Stimulated activated CD8-positive, alpha-beta memory T cell treated with anti-CD3 and anti-CD28 coated beads, Interleukin-12 subunit alpha, Interleukin-12 subunit beta, amount 100 ng/mL, for 1 hour (primary cell): ENCODE measurements at regions not wholly inside any gene's neighbourhood (a gene's known extent, or its start where the extent isn't known, plus 50 kb on each side); places are given as distances from the start of the nearest gene placed in this dataset.

Source experiments
- DNase-seq: peaks from one replicate; pipeline ENCODE4 v3.0.0-alpha.2; 2020; ENCODE audit warnings: low read depth

DNA sequence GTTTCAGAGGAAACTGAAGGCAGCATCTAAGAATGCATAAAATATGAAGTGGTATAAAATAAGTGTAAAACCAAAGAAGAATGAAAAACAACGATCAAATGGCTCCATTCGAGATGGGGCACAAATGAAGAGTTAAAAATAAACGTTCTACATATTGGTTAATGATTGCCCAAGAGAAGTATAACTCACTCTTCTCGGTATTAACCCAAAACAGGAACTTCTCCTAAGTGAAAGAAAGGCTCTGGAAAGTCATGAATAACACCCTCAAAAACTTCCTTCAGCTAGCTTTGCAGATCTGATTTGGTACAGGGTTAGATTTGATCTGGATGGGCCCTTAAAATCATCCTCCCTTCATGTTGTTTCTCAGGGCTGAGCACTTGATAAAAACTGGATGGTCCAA is 94.3 kb upstream of the ADO start:
- DNase-seq, result no peak

DNA sequence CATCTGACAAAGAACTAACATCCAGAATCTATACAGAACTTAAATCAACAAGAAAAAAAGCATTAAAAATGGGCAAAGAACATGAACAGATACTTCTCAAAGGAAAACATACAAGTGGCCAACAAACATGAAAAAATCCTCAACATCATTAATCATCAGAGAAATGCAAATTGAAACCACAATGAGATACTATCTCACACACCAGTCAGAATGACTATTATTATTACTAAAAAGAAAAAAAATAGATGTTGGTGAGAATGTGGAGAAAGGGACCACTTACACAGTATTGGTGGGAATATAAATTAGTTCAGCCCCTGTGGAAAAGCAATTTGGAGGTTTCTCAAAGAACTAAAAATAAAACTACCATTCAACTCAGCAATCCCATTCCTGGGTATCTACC is 89.1 kb upstream of the ADO start:
- no peak for DNase-seq

DNA sequence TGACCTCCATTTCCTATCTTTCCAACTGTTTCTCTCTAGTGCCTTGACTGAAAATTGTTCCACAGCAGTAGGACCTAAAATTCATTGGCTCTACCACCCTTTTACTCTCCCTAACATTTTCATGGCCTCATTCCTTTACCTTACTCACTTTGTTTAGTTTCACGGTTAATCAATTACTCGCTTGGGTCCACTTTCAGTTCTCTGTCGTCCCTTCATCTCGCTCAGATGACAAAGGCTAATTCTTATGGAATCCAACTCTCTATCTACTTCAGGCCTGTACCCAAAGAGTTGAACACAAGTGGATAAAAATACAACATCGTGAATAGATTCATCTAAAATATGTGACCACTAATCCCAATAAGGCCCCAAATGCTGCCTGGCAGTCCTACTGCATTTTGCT is 85.9 kb upstream of the ADO start:
- DNase-seq, result no peak

DNA sequence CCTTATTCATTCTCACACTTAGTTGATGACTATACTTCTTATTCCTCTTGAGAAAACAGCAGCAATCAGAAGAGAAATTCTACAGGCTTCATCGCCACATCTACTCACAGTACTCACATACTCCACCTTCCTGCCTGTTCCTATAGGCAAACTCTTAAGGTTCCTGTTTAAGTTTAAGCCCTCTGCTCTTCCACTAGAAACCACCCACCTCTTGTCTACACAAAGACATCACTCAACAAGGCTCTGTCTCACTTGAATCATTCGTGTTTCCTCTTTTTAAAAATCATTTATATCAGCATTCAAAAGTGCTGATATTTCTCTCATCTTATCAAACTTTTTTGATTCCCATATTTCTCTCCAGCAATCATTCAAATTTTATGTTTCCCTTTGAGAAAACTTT is 85.5 kb upstream of the ADO start:
- no peak for DNase-seq

DNA sequence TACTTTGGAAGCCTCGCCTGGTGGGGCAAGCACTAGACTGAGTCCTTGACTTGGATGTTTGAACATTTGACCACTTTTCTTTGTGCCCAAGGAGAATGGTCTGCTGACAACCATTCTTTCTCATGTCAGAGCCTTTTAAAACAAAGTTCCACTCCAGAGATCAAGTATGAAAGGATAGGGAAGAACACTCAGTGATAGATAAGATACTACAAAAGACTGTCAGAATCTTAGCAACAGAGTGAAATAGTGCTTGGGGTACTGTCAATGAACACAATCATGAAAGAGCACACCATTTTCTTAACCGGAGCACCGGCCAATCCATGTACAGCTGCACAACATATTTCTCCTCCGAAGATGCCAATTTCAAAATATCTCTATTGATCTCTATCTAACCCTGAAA is 82.8 kb upstream of the ADO start:
- DNase-seq, result no peak

DNA sequence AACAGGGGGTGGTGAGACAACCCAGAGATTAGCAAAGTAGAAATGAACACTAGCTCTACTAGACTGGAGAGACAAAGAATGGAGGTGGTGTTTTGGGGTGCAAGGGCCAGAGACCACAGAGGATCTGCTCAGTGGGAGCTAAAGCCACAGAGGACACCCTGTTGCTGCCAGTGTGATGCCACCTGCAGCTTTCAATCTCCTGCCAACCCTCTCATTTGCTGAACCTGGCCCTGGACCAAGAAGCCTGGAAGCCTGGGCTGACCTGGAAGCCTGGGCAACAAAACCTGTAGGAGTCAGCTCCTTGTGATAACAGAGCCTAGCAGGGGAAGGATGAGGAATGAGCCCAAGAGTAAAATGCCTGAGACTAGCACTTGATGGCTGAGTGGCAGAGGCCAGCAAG is 81.1 kb upstream of the ADO start:
- DNase-seq, result no peak

DNA sequence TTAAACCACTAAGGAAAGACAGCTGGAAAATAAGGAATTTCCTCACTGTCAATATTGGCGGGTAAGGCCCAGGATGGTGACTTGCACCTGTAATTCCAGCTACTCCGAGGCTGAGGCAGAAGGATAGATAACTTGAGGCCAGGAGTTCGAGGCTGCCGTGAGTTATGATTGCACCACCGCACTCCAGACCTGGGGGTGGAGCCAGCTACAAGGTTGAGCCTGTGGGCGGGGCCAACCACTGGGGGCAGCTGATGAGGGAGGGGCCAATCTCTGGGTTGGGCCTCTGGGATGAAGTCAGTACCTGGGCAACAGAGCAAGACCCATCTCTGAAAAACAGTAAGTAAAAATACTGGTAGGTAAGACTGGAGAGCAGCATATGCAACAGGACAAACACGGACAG is 80.1 kb upstream of the ADO start:
- DNase-seq, result no peak

DNA sequence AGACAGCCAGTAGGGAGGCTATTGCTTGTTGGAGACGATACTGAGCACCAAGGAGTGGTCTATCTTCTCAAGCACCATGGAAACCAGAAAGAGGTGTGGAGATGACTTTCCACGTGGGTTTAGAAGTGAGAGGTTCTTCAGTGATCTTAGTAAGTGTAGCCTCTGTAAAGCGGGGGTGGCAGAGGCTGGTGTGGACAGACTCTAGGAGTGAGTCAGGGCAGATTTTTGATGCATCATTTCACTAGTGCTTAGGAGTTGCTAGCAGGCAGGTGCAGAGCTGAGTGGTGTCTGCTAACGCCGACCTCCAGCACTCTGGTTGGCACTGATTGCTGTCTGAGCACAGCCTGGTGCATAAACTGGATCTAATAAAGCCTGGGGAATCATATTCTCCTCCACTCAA is 78.4 kb upstream of the ADO start:
- no peak for DNase-seq

DNA sequence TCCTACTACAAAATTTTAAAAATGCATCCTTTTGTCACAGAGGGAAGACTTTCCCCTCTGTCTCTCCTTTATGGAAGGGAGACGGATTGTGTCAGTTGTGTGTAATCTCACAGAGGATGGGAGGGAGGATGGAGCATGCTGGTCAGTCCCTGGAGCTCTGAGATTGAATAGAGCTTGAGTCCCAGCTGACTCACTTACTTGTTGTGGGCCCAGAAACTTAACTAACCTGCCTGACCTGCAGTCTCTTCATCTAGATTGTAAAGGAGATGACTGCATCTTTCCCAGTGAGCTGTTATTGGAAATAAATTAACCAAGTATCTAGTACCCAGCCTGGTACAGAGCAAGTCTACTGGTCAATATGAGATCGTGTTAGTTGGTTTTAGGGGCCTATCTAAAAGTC is 77.9 kb upstream of the ADO start:
- no peak for DNase-seq

DNA sequence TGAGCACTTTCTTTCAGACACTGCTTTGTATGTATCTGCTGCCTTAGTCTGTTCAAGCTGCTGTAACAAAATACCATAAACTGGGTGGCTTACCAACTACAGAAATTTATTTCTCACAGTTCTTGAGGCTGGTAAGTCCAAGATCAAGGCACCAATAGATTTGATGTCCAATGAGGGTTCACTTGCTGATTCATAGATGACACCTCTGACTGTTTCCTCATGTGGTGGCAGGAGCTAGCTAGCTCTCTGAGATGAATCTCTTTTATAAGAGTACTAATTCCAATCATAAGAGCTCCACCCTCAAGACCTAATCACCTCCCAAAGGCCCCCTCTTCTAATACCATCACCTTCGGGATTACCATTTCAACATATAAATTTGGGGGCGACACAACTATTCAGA is 76.6 kb upstream of the ADO start:
- no peak for DNase-seq

DNA sequence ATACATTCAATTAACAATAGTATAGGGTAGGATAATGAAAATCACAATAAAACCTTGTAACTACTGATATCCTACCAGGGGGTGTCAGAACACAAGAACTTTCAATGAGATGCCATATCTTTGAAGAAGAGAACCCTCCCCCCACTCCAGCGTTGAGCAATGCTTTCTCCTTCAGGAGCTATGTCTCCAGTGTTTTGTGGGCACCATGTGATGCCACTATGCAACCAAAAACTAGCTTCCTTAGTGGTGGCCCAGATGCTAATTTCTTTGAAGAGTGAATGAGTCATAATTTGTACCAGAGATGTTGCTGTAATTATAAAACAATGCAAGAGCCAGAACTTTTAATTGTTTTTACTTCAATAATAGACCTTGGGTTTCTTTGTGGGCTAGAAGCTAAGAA is 76.0 kb upstream of the ADO start:
- no peak for DNase-seq

DNA sequence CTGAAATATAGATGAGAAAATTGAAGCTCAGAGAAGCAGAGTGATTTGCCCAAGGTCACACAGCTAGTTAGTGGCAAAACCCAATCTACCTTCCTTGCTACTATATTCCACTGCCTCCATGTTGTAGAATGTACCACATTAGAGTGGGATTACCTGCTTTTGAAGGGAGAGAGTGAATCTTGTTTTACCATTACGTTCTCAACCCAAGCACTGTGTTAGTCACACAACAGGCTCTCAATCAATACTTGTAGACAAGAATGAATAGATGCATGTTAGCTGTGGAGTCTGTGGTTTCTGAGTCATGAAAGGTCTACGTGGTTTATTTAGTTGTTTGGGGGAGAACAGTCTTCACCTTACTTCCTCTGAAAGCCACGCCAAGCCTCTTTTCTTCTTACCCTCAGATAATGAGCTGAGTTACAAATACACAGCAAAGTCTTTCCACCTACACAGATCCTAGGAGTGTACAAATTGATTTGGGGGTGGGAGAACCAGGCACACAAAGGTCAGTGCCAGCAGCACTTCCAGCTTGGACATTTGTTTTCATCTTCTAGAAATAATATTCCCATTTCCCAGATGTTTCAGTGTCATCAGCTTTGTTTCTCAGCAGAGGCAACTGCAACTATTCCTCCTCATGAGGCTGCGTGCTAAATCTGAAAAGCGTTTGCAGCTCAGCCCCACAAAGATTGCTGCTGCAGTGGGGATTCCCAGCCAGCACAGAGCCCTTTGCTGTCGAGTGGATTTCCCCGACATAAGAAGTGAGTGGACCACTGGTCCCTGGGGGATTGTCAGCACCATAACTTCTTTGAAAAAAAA is 71.5 kb upstream of the ADO start:
- peak; percentile 33 for DNase-seq

DNA sequence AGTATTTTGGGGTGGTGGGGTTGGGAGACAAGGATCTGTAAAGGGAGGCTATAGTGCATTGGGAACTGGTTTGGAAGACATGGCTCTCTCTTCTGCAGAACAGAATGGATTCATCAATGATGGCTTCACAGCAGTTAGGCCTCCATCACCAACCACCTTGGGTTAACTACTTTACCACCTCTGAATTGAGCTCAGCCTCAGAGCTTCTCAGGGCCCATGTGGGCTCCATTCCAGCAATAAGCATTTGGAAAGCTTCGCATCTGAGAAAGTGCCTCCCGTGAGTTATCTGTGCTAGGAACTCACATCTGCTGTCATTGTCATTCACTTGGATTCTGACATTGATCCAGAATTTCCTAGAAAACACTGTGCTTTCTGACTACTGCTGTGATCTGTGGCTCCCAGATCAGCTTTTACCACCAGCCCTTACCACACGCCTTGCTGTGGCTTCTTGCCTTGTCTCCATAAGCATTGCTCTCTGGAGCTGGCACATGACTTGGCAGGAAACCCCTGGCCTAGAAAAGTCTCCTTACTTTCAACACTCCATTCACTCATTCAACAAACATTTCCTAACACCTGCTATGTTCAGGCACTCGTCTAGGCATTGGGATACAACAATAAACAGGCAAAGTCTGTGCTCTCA is 70.7 kb upstream of the ADO start:
- no peak for DNase-seq

DNA sequence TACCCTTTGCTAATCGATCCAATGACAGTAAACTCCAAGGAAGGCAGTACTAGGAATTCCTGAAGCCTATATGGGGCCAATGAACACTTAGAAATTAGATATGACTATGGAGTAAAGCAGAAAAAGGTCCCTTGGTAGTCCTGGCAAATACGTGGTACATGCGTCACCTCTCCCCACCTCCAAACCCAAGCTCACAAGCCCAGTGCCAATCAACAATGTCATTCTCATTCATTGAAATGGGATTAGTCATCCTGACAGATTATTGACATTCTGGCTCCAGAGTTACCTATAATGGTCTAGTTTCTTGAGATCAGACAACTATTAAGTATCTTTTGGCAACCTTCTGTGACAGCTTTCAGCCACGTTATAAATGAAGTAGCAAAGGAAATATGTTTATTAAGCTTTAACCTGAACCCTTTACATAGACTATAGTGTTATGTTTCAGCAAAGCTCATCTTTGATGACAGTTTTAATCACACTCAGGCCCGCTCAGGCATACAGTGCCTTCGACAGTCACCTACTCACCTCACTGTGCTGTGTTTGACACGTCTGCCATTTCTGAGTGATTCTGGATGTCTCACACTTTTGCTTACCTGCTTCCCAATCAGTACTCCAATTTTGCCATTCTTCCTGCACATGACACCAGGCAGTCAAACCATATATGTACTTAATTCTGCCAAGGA is 69.6 kb upstream of the ADO start:
- no peak for DNase-seq

DNA sequence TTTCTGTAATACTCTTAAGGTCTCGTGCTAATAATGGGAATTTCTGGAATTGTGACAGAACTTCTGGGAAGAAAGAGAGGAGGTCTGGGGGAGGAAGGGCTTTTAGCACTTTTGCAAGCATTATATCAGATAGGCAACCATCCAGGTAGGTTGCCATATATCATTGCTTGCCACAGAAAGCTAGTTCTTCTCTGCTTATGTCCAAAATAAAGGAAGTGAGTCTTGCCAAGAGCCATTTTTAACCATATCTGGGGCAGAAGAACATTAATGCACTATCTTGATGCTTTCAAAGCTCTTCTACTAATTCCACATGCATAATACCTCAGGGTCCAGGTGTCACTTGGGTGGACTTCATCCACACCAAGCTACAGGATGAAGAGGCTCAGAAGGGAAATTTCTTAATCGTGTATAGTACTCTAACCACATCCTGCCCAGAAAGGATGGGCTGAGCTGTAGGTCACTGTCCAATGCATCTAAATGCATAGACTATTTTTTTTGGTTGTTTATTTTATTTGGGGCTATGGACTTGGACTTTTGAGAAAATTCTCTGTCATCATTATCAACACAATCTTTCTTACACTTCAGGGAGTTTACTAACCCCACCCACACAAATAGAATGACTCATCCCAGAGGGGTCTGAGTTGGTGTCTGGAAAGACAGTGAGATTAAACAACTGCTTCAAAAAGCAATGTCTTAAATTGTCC is 68.9 kb upstream of the ADO start:
- DNase-seq, result no peak

DNA sequence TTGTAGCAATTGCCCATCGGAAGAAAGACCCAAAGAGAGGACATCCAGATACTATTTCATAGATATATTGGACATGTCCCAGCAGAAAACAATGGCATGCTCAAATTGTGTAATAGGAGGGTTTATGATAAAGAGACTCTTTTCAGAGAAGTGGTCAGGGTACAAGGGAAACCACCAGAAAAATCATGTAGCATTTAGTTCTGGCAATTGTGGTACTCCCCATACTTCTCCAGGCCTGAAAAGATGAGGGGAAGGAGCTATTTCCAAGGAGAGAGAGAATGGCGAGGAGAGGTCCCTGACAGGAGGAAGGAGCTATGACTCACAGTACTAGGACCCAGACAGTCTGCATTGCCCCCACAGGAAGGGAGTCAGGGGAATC is 68.4 kb upstream of the ADO start:
- DNase-seq, result no peak

DNA sequence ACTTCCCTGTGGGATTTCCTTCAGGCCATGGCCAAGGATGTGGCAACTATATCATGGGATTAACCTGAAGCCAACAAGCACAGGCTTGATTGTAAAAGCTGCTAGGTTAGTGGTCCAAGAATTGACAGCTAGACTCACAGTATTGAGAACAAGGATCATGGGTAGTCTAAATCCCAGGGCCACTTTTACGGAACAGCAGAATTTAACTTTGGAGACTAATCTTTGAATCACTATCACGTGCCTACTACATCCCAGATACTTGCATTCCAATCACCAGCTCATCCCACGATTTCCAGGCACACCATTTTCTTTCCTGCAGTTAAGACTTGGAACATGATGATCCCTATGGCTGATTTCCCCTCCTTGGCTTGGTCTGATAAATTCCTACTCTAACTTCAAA is 65.6 kb upstream of the ADO start:
- no peak for DNase-seq

DNA sequence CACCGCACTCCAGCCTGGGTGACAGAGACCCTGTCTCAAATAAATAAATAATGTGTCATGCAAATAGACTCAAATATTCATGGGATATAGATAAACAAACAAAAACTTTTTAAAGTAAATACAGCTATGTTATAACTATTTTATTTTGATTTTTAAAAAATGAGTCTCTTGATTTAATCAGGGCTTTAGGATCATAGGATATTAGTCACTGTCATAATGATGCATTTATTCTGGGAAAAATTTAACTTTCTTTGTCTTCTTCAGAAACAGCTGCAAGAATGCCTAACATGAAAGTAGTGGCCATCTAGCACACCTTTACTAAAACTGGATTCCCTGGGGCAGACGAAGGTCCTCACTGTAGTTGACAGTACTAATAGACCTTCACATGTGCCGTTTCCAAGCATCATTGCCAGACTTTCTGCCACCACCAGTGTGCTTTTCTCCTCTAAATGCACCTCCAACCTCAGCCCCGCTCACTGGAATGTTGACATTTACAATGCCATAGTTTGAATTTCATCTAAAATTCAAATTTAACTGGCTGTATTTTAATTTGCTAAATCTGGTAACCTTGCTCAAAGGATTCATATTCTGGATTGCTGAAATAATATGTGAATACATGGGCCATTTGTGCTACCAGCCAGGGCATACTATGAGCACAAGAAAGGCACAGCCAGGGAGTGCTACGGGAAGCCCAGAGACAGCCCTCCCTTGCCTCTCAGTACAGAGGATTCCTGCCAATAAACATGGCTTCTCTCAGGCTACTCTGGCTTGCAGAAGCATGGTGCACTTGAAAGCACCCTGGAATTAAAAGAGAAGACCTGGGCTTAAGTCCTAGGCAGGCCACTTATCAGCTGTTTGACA is 63.4 kb upstream of the ADO start:
- no peak for DNase-seq

DNA sequence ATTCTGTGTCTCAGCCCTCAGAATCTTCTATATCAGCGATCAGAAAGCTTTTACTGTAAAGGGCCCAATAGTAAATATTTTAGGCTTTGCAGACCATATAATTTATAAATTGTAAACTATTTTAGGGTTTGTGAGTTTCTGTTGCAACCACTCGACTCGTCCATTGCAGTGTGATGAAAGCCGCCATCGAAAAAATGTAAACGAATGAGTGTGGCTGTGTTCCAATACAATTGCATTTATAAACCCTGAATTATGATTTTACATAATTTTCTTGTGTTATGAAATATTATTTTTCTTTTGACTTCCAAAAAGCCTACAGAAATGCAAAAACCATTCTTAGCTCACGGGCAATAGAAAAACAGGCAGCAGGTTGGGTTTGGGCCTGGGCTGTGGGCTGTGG is 62.5 kb upstream of the ADO start:
- no peak for DNase-seq

DNA sequence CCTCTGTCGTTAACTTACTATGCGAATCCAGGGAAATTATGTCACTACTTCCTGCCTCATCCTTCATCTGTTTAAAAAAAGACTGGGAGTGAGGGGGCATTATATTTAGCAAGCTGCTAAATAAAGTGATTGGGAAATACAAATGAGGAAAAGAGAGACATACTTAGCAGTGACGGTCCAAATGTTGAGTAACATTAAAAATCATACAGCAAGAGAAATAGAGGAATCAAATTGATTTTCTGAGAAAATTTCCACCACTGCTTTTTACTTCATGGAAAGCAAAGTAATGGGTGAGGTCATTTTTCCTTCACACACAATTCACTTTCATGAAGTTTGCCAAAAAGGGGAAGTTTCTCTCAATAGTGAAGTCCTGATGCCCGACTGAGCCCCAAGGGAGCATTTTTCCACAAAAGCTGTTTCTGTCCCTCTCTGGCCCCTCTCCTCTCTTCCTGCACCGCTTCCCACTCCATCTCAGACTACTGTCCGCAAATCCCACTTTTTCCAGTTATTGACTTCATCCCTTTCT is 61.9 kb upstream of the ADO start:
- DNase-seq, result no peak

DNA sequence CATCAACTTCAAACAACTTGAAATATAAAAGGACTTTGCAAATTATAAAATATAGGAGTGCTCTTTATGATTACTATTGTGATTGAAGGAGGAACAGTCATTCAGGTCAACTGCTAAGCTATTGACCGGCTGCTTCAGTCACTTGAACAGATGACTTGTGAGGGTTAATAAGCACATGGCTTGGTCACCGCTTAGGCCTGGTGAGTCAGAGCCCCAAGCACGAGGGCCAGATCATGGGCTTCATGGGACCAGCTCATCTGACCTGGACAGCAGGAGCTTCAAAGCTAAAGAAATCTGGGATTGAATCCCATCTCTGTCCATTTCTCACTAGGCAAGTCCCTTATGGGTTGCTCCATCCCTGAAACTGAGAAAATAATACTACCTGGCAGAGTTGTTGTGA is 60.4 kb upstream of the ADO start:
- DNase-seq, result no peak

DNA sequence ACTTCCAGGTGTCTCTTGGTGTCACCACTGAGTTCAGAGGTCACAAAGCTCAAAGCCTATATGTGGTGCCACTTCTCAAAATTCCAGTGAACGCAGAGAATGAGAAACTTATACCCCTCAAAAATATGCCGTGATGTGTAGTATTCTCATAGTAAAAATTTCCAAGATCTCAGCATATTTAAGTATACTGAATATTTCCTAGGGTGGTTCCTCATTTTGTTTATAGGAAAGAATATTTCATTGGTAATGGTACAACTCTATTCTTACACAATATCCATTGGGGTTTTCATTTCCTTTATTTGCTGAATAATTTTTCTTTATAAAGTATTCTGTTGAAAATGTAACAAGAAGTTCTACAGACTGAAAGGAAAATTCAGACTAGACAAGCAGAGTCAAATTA is 58.9 kb upstream of the ADO start:
- DNase-seq, result no peak
